Stomach (tissue), 4 donors: ENCODE measurements at regions not wholly inside any gene's neighbourhood (a gene's known extent, or its start where the extent isn't known, plus 50 kb on each side); places are given as distances from the start of the nearest gene placed in this dataset.

Experiments
- POLR2A ChIP-seq, 4 donors: fragments of 450-650 bp; IDR thresholded peaks; one replicate each; pipeline ENCODE4 v1.6.1; 2016; ENCODE audit warnings: antibody characterized with exemption in 4 of 4, control low read depth in 2 of 4, mild to moderate bottlenecking in 1 of 4, moderate library complexity in 1 of 4
- TF ChIP-seq, protein P1 (sequence below), 7 experiments: fragments of 450-650 bp in 4 of 7; fragments of 200-600 bp in 3 of 7; sonication (generic) in 3 of 7; IDR thresholded peaks; one replicate each; pipeline ENCODE4 v1.5.1; 2016 to 2019; ENCODE audit warnings: antibody characterized with exemption in 7 of 7, control low read depth in 2 of 7, mild to moderate bottlenecking in 1 of 7

DNA sequence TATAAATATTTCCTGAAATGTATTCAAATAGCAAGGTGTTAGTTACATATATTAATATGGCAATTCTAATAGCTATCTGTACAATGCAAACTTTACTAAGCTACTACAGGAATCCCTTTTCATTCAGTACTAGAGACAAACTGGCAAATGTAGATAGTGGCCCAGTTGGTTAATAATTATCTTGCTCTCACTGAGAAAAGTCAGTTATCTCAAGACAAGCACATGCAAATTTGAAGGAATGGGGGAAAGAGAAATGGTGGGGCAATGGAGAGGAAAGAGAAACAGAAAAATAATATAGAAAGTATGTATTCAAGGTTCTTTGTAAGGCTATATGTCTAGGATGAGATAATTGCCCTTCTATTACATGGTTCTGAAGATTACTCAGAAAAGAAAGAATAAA lies 280.0 kb downstream of the FIGN start:
- TF ChIP-seq, protein P1, sequence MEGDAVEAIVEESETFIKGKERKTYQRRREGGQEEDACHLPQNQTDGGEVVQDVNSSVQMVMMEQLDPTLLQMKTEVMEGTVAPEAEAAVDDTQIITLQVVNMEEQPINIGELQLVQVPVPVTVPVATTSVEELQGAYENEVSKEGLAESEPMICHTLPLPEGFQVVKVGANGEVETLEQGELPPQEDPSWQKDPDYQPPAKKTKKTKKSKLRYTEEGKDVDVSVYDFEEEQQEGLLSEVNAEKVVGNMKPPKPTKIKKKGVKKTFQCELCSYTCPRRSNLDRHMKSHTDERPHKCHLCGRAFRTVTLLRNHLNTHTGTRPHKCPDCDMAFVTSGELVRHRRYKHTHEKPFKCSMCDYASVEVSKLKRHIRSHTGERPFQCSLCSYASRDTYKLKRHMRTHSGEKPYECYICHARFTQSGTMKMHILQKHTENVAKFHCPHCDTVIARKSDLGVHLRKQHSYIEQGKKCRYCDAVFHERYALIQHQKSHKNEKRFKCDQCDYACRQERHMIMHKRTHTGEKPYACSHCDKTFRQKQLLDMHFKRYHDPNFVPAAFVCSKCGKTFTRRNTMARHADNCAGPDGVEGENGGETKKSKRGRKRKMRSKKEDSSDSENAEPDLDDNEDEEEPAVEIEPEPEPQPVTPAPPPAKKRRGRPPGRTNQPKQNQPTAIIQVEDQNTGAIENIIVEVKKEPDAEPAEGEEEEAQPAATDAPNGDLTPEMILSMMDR (IDR thresholded peaks at IDR 0.05): no peak
- no peak for TF ChIP-seq POLR2A (IDR thresholded peaks at IDR 0.05)
